Esophagus squamous epithelium (tissue), 4 donors: ENCODE measurements at regions not wholly inside any gene's neighbourhood (a gene's known extent, or its start where the extent isn't known, plus 50 kb on each side); places are given as distances from the start of the nearest gene placed in this dataset.

Experiments used
- POLR2A ChIP-seq, 4 donors: fragments of 450-650 bp; IDR thresholded peaks; one replicate each; pipeline ENCODE4 v1.6.1; 2017; ENCODE audit warnings: antibody characterized with exemption in 4 of 4, mild to moderate bottlenecking in 4 of 4, moderate library complexity in 3 of 4
- TF ChIP-seq, protein P1 (sequence below), 6 experiments: fragments of 450-650 bp in 4 of 6; fragments of 200-600 bp in 2 of 6; sonication (generic) in 2 of 6; IDR thresholded peaks; one replicate each; pipeline ENCODE4 v1.5.1; 2016 to 2019; ENCODE audit warnings: antibody characterized with exemption in 6 of 6, mild to moderate bottlenecking in 4 of 6, moderate library complexity in 4 of 6

DNA sequence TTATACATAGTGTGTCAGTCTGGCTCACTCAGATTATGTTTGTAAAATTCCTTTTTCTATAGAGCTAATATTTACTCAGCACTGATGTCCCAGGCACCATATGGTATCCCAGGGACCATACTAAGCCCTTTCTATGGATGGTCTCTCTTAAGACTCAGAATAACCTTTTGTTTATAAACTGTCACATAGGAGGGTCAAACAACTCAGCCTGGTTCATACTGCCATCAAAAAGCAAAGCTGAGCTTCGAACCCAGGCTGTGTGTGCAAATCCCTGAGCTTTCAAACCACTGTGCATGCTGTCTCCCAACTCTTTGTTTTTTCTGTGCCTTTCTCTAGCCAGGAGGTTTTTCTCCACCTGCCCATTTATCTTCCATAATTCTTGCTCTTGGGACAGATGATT, 135.6 kb upstream of the ARHGAP5 start:
- no peak for TF ChIP-seq POLR2A (IDR thresholded peaks at IDR 0.05)
- TF ChIP-seq, protein P1, sequence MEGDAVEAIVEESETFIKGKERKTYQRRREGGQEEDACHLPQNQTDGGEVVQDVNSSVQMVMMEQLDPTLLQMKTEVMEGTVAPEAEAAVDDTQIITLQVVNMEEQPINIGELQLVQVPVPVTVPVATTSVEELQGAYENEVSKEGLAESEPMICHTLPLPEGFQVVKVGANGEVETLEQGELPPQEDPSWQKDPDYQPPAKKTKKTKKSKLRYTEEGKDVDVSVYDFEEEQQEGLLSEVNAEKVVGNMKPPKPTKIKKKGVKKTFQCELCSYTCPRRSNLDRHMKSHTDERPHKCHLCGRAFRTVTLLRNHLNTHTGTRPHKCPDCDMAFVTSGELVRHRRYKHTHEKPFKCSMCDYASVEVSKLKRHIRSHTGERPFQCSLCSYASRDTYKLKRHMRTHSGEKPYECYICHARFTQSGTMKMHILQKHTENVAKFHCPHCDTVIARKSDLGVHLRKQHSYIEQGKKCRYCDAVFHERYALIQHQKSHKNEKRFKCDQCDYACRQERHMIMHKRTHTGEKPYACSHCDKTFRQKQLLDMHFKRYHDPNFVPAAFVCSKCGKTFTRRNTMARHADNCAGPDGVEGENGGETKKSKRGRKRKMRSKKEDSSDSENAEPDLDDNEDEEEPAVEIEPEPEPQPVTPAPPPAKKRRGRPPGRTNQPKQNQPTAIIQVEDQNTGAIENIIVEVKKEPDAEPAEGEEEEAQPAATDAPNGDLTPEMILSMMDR (IDR thresholded peaks at IDR 0.05): no peak
